NB4 (cell line): ENCODE measurements at regions not wholly inside any gene's neighbourhood (a gene's known extent, or its start where the extent isn't known, plus 50 kb on each side); places are given as distances from the start of the nearest gene placed in this dataset.

Experiments
- DNase-seq: peaks from one replicate; pipeline ENCODE4 v3.0.0; 2010; ENCODE audit warnings: low read depth
- H3K4me3 ChIP-seq: one replicate; pipeline ENCODE4 v1.5.1; 2011; ENCODE audit warnings: mild to moderate bottlenecking, low read depth, low read length, moderate library complexity
- MYC ChIP-seq: IDR thresholded peaks from 2 replicates; pipeline ENCODE4 v1.6.1; 2011; ENCODE audit warnings: low read depth, low read length
- POLR2A ChIP-seq: IDR thresholded peaks from 2 replicates; pipeline ENCODE4 v1.6.1; 2011; ENCODE audit warnings: mild to moderate bottlenecking; ENCODE audit not compliant: insufficient read length; ENCODE audit errors: extremely low read depth
- TF ChIP-seq, protein P1 (sequence below): IDR thresholded peaks from one replicate; pipeline ENCODE4 v1.5.1; 2012; ENCODE audit warnings: low read depth, low read length
- TF ChIP-seq, protein P2 (sequence below): IDR thresholded peaks from 2 replicates; pipeline ENCODE4 v1.6.1; 2011; ENCODE audit warnings: low read depth, low read length

DNA sequence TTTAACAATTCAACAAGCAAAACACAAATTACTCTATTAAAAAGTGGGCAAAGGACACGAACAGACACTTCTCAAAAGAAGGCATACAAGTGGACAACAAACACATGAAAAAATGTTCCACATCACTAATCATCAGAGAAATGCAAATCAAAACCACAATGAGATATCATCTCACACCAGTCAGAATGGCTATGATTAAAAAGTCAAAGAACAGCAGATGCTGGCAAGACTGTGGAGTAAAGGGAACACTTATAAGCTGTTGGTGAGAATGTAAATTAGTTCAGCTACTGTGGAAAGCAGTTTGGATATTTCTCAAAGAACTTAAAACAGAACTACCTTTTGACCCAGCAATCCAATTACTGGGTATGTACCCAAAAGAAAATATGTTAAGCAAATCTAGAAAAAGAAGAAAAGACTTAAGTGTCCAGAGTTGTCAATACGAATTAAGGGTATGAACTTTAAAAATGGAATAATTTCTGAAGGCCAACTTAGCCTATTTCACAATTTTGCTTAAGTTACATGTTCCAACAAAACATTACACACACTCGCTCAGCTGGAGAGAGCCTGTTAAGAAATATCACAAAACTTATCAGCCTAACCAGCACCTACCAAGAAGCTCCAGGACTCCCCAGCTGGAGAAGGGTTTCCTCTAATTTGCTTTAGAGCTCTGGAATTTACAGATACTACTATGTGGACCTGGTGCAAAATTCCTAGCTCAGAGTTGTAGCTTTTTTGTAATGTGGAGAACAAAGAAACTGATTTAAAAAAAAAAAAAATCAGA, 232.1 kb downstream of the DUSP10 start:
- no peak for DNase-seq
- no peak overlapping the region for H3K4me3 ChIP-seq
- TF ChIP-seq POLR2A (no peak), MYC (no peak)
- TF ChIP-seq, protein P1, sequence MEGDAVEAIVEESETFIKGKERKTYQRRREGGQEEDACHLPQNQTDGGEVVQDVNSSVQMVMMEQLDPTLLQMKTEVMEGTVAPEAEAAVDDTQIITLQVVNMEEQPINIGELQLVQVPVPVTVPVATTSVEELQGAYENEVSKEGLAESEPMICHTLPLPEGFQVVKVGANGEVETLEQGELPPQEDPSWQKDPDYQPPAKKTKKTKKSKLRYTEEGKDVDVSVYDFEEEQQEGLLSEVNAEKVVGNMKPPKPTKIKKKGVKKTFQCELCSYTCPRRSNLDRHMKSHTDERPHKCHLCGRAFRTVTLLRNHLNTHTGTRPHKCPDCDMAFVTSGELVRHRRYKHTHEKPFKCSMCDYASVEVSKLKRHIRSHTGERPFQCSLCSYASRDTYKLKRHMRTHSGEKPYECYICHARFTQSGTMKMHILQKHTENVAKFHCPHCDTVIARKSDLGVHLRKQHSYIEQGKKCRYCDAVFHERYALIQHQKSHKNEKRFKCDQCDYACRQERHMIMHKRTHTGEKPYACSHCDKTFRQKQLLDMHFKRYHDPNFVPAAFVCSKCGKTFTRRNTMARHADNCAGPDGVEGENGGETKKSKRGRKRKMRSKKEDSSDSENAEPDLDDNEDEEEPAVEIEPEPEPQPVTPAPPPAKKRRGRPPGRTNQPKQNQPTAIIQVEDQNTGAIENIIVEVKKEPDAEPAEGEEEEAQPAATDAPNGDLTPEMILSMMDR: no peak
- TF ChIP-seq, protein P2, sequence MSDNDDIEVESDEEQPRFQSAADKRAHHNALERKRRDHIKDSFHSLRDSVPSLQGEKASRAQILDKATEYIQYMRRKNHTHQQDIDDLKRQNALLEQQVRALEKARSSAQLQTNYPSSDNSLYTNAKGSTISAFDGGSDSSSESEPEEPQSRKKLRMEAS: no peak

DNA sequence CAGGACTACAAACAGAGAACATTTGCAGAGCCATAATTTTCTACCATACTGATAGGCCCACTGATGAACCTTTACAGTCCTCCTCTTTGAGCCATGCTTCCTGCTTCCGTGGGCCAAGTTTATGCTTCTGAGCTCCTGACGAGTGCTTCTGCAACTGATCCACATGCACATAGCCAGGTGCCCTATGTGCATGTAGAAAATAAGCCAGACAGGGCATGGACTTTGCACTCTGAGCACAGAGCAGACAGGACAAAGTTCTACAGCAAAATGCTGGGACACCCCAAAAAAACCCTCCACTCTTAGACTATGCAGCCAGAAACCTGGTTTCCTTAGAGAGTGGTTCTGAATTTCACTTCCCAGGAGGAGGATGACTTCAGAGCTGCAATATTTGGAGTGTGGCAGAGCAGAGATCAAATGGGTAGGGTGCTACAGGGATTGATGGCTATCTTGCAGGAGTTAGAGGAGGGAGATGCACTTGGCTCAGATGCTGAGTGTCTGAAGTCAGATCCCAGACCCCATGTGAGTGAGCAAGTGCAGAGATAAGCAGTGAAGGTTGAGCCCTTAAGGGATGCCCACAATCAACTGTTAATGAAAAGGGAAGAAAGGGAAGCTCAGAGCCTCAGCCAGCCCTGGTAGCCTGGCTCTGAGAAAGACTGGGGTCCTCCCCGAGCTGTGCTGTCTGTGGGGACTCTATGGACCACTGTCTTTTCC, 230.9 kb downstream of the DUSP10 start:
- DNase-seq: no peak
- TF ChIP-seq POLR2A (no peak), MYC (no peak)
- TF ChIP-seq, protein P1: no peak
- TF ChIP-seq, protein P2: no peak

DNA sequence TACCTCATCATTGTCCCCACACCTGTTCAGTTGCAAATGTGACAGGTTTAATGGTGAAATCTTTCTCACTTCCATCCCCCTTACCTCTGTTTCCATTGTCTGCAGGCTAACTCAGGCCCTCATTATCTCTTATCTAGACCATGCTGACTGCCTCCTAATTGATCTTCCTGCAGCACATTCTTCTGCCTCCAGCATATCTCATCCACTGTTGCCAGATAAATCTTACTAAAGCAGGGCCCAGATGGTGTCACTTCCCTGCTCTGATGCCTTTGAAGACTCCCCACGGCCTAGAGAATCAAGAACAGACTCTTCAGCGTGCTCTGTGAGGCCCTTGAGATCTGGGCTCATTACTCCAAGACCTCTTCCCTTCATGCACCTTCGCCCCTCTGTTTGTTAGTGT, 230.1 kb downstream of the DUSP10 start:
- TF ChIP-seq MYC (no peak), POLR2A (no peak)
- TF ChIP-seq, protein P2: no peak
- TF ChIP-seq, protein P1: no peak
- H3K4me3 ChIP-seq: no peak overlapping the region
- DNase-seq: no peak

More for the DNA sequence above, 230.9 kb downstream of the DUSP10 start:
- H3K4me3 ChIP-seq: no peak overlapping the region

DNA sequence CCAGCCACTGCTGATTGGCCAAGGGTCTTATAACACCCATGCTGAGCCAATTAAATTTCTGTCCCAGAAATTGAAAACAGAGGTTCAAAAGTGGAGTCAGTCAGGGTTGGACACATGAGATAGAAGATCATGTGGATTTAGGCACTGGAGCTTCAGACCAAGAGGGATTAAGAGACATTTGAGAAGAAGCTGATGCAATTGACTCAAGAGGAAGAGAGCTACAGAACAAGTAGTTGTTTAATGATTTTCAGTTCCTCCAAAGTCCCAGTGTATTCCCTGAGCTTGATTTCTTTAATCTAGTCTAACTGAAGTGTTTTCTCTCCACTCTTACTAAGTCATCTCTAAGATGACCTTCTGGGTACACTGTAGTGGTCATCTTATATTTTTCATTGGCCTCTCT, 227.1 kb downstream of the DUSP10 start:
- no peak for TF ChIP-seq POLR2A
- TF ChIP-seq, protein P1: no peak
- TF ChIP-seq MYC: no peak
- TF ChIP-seq, protein P2: no peak
- DNase-seq: no peak
- H3K4me3 ChIP-seq: no peak overlapping the region

DNA sequence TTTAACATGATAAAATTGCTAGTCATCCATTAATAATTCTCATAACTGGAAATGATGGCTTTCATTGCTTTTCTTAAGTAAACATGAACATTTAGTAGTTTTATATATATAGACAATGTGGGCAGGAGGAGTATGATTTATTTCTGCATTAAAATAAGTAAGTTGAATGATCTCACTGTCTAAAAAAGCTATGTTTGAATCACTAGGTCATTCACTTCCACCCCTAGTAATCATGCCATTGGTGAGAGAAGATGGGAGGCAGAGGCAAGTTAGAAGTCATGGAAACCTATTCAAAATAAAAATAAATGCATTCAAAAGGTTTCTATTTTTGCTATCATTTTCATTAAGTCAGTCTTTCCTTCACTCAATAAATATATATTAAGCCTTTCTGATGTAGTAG, 226.4 kb downstream of the DUSP10 start:
- TF ChIP-seq MYC (no peak), POLR2A (no peak)
- TF ChIP-seq, protein P2: no peak
- TF ChIP-seq, protein P1: no peak
- no peak overlapping the region for H3K4me3 ChIP-seq
- DNase-seq: no peak
